GM12874 (cell line): ENCODE measurements at regions not wholly inside any gene's neighbourhood (a gene's known extent, or its start where the extent isn't known, plus 50 kb on each side); places are given as distances from the start of the nearest gene placed in this dataset.

Experiments used
- CTCF ChIP-seq: IDR thresholded peaks from 2 replicates; pipeline ENCODE4 v1.5.1; 2011; ENCODE audit warnings: low read depth, mild to moderate bottlenecking, control low read depth, low read length, moderate library complexity; ENCODE audit not compliant: insufficient read depth

GRCh38 chrX:46382595-46382994, 162.6 kb downstream of the ZNF674 start:
- no peak for TF ChIP-seq CTCF

- peak; percentile 52 for TF ChIP-seq CTCF
These were observed 163.6 kb downstream of the ZNF674 start for GRCh38 chrX:46381630-46382029.

GRCh38 chrX:46380148-46380752, 165.0 kb downstream of the ZNF674 start:
- TF ChIP-seq CTCF: no peak

GRCh38 chrX:46376246-46376885, 168.9 kb downstream of the ZNF674 start:
- no peak for TF ChIP-seq CTCF

- no peak for TF ChIP-seq CTCF
These were observed 169.4 kb downstream of the ZNF674 start for GRCh38 chrX:46375831-46376230.

GRCh38 chrX:46374371-46374770, 170.8 kb downstream of the ZNF674 start:
- no peak for TF ChIP-seq CTCF

GRCh38 chrX:46367491-46367890, 177.7 kb downstream of the ZNF674 start:
- TF ChIP-seq CTCF: no peak
